ENCODE measurements at regions not wholly inside any gene's neighbourhood (a gene's known extent, or its start where the extent isn't known, plus 50 kb on each side); places are given as distances from the start of the nearest gene placed in this dataset.

DNA sequence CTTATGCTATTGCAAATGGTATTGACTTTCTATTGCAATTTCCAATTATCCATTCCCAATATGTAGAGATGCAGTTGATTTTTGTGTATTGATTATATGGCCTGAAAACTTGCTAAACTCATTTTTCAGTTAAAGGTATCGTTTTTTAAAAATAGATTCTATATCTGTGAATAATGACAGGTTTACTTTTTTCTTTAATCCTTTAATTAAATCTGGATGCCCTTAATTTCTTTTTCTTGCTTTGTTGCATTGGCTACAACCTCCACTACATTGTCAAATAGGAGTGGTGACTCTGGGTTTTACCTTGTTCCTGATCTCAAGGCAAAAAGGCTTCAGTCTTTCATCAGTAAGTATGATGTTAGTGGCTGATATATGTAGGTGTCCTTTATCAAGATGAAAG, 522.4 kb downstream of the MATN1 start:
- H3K9me3 ChIP-seq = no peaks in the 10 kb centered on the region
- 65 to 73% methylated on average over 1 of the region's 1 CpG for WGBS, 2 donors
- DNase-seq = no peak

DNA sequence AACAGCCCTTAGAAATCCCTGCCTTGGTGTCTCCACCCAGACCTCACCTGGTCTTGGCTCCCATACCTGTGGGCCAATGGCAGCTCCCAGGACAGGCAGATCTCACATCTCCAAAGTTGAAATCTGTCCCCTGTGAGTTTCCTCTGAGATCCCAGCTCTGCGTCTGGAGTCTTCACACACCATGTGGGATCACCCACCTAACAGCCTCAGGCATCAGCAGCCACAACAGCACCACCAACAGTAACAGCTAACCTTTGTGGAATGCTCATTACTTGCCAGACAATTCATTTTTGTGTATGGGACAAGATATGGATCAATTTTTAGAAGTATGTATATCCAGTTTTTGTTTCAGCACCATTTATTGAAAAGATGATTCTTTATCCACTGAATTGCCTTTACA, 523.2 kb downstream of the MATN1 start:
- no peak overlapping the region for H3K27ac ChIP-seq
- DNase-seq = no peak
- no peaks in the 10 kb centered on the region for H3K27me3 ChIP-seq
- no peaks in the 10 kb centered on the region for H3K36me3 ChIP-seq
- no peak for TF ChIP-seq POLR2A (IDR thresholded peaks at IDR 0.05)
- TF ChIP-seq, protein P1, sequence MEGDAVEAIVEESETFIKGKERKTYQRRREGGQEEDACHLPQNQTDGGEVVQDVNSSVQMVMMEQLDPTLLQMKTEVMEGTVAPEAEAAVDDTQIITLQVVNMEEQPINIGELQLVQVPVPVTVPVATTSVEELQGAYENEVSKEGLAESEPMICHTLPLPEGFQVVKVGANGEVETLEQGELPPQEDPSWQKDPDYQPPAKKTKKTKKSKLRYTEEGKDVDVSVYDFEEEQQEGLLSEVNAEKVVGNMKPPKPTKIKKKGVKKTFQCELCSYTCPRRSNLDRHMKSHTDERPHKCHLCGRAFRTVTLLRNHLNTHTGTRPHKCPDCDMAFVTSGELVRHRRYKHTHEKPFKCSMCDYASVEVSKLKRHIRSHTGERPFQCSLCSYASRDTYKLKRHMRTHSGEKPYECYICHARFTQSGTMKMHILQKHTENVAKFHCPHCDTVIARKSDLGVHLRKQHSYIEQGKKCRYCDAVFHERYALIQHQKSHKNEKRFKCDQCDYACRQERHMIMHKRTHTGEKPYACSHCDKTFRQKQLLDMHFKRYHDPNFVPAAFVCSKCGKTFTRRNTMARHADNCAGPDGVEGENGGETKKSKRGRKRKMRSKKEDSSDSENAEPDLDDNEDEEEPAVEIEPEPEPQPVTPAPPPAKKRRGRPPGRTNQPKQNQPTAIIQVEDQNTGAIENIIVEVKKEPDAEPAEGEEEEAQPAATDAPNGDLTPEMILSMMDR (IDR thresholded peaks at IDR 0.05) = no peak
- TF ChIP-seq POLR2AphosphoS5 (IDR thresholded peaks at IDR 0.05) = no peak
- no peak for TF ChIP-seq EP300 (IDR thresholded peaks at IDR 0.05)
- H3K4me3 ChIP-seq = no peak overlapping the region
- no peaks in the 10 kb centered on the region for H3K4me1 ChIP-seq
- WGBS, 2 donors = 83 to 92% methylated on average over 1 of the region's 1 CpG
- H3K9me3 ChIP-seq = no peaks in the 10 kb centered on the region
- ATAC-seq (ENCODE audit: low FRiP score in 2 of 2) = no peak

More for the DNA sequence above, 522.4 kb downstream of the MATN1 start:
- no peaks in the 10 kb centered on the region for H3K36me3 ChIP-seq
- H3K27ac ChIP-seq = no peak overlapping the region
- TF ChIP-seq, protein P1 (IDR thresholded peaks at IDR 0.05) = no peak
- TF ChIP-seq POLR2A (IDR thresholded peaks at IDR 0.05) (no peak), EP300 (IDR thresholded peaks at IDR 0.05) (no peak), POLR2AphosphoS5 (IDR thresholded peaks at IDR 0.05) (no peak)
- no peak overlapping the region for H3K4me3 ChIP-seq
- ATAC-seq (ENCODE audit: low FRiP score in 2 of 2) = no peak
- no peaks in the 10 kb centered on the region for H3K27me3 ChIP-seq
- H3K4me1 ChIP-seq = peaks cover 0 to 6% (median 0%) of the 10 kb centered on the region in 4 donors

DNA sequence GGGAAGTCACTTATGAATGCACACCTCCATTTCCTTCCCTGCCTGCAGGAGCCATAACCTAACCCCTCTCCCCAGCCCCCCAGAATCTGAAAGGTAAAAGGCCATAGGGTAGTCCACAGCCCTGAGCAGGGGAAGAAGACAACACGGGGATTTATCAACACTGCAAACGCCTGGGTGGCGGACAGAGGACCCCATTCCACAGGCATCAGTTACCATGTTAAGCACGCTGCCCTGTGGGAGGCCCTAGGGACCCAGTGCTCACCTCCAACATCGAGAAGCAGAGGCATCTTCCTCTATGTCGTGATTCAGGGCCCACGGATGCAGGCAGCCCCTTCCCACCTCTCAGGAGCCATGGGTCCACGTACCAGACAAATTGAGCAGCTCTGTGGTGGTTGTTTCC, 523.8 kb downstream of the MATN1 start:
- ATAC-seq (ENCODE audit: low FRiP score in 2 of 2) = no peak
- DNase-seq = no peak
- TF ChIP-seq POLR2AphosphoS5 (IDR thresholded peaks at IDR 0.05) (no peak), POLR2A (IDR thresholded peaks at IDR 0.05) (no peak)
- TF ChIP-seq, protein P1 (IDR thresholded peaks at IDR 0.05) = no peak
- no peak overlapping the region for H3K4me3 ChIP-seq
- no peaks in the 10 kb centered on the region for H3K9me3 ChIP-seq
- WGBS, 2 donors = 90 to 92% methylated on average over 5 to 8 of the region's 8 CpGs
- no peaks in the 10 kb centered on the region for H3K27me3 ChIP-seq
- no peaks in the 10 kb centered on the region for H3K36me3 ChIP-seq
- no peaks in the 10 kb centered on the region for H3K4me1 ChIP-seq
- no peak overlapping the region for H3K27ac ChIP-seq

DNA sequence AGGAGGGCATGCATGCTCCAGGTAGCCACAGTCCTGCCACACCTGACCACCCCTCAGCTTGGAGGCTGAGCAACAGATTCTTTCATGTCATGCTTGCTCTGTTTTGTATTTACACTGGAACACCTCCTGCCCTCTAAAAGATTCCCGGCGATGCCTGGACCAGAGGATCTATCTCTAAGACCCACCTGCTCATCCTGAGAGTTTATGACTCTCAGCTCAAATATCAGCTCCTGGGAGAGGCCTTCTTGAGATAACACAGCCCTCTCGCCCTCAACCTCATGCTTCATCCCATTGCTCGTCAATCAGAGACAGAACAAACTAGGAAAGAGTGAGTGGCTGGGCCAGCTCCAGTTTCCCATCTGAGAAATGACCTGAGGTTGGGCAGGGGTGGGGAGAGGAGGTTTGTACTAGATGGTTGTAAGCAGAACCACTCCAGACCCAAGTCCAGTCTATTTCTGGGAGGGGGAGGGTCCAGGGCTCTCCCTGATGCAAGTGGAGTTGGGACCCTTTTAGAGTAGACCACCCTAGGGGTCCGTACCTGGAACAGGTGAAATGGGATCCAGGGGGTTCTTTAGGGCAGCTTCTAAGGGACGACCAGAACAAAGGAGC, 524.5 kb downstream of the MATN1 start:
- Histone ChIP-seq H3K27ac (no peak overlapping the region), H3K27me3 (no peaks in the 10 kb centered on the region), H3K4me1 (no peaks in the 10 kb centered on the region), H3K9me3 (no peaks in the 10 kb centered on the region), H3K4me3 (no peak overlapping the region), H3K36me3 (no peaks in the 10 kb centered on the region)
- ATAC-seq (ENCODE audit: low FRiP score in 2 of 2) (no peak), DNase-seq (no peak)
- WGBS, 2 donors = 75 to 81% methylated on average over 4 to 6 of the region's 6 CpGs
- no peak for TF ChIP-seq POLR2A (IDR thresholded peaks at IDR 0.05)
- TF ChIP-seq, protein P1 (IDR thresholded peaks at IDR 0.05) = no peak
- no peak for TF ChIP-seq POLR2AphosphoS5 (IDR thresholded peaks at IDR 0.05)
- no peak for TF ChIP-seq EP300 (IDR thresholded peaks at IDR 0.05)

DNA sequence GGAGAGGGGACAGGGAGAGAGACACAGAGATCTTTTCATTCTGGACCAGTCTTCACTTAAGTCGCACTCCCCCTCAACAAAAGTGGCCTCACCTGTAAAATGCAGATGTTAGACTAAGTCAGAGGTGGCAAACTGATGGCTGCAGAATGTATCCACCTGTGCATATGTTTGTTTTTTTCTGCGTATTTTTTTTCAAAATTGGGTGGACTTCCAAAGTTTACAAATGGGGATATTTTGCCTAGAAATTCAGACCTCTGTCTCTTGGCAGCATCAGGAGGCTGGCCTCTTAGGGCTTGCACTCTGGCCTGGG, 525.0 kb downstream of the MATN1 start:
- DNase-seq = no peak
- no peaks in the 10 kb centered on the region for H3K36me3 ChIP-seq
- no peak overlapping the region for H3K4me3 ChIP-seq
- no peak for ATAC-seq (ENCODE audit: low FRiP score in 2 of 2)
- H3K27me3 ChIP-seq = no peaks in the 10 kb centered on the region
- H3K27ac ChIP-seq = no peak overlapping the region
- TF ChIP-seq, protein P1 (IDR thresholded peaks at IDR 0.05) = no peak
- no peak for TF ChIP-seq EP300 (IDR thresholded peaks at IDR 0.05)
- TF ChIP-seq POLR2AphosphoS5 (IDR thresholded peaks at IDR 0.05) = no peak
- no peak for TF ChIP-seq POLR2A (IDR thresholded peaks at IDR 0.05)
- no peaks in the 10 kb centered on the region for H3K4me1 ChIP-seq
- 94% methylated on average over 2 of the region's 2 CpGs for WGBS, 2 donors
- no peaks in the 10 kb centered on the region for H3K9me3 ChIP-seq

Data from upper lobe of left lung (tissue), 6 donors.